ENCODE measurements at regions not wholly inside any gene's neighbourhood (a gene's known extent, or its start where the extent isn't known, plus 50 kb on each side); places are given as distances from the start of the nearest gene placed in this dataset.

DNA sequence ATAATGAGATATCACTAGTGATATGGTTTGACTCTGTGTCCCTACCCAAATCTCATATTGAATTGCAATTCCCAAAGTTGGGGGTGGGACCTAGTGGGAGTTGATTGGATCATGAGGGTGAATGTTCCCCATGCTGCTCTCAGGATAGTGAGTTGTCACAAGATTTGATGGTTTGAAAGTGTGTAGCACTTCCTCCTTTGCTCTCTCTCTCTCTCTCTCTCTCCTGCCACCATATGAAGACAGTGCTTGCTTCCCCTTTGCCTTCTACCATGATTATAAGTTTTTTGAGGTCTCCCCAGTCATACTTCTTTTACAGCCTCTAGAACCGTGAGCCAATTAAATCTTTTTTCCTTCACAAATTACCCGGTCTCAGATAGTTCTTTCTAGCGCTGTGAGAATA is 1002.0 kb upstream of the ADGRB3 start:
- DNase-seq, result no peak

DNA sequence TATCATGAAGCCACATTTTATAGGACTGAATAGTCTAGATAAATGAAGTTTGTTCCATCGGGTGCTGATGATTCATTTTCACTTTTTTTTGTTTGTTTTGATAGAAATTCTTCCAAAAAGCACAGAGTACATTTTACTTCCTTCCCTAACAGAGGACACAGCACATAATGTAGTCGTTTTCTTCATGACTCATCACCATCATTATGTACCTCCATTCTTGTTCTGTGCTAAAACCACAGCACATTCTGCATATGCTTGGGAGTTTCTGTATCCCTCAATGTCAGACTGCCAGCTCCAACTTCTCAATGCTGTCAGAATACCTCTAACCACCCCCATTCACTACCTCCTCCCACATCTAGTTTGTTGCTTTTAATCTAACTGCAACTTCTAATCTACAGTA is 1004.9 kb upstream of the ADGRB3 start:
- no peak for DNase-seq

DNA sequence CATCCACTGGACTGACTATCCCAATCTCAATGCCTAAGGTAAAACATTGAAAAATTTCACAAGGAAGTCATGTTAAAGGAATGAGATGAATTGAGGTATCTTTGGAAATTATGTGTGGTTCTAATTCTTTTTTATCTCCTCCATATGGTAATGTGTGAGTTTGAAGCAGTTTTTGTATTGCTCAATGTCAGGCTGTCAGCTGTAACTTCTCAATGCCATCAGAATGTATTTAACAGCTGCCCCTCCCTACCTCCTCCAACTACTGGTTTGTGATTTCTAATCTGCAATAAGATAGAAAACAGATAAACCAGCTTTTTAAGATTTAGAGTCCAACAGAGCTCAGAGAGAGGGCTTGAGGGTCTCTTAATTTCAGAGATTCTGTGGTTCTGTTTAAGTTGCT is 1005.8 kb upstream of the ADGRB3 start:
- no peak for DNase-seq

DNA sequence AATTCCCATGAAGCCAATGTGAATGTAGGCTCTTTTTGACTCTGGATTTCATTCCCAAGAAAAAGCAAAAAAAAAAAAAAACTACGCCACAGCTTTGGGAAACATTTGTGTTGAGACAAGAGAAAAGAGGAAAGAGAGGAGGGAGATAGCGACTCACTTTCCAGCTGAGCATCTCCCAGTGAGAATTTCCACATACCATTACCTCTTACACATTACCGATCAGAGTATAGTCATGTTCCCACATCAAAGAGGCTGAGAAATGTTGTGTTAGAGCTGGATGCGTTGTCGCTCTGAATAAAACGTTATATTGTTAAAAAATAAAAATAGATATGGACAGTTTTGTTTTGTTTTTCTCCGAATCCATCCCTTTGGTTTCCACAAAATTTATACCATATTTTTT is 1019.3 kb upstream of the ADGRB3 start:
- DNase-seq, result no peak

DNA sequence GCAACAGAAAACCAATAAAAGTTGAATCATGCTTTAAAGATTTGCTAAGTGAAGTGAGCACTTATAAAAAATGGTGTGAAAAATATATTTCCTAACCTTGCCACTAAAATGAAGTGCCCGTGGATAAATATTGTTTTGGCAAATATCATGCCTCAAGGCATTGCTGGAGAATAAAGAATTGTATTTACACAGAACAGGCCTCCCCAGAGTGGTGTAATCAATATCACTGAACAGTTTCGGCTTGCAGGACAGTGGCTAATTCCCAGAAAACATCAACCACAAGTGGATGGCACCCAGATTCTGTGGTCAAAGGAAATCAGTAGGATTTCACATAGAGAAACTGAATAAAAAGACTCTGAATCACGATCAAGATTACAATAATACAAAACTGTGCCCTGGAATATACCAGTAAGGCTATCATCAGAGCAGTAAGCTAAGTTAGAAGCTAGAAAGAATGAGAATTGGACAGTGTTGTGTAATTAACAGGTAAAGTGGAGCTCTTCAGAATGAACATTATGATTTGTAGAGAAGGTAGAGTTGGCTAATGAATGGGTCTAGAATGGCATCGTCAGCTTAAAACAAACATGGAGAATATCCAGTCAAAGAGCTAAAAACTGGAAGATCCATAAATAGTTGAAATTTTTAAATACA is 1026.9 kb upstream of the ADGRB3 start:
- no peak for DNase-seq

DNA sequence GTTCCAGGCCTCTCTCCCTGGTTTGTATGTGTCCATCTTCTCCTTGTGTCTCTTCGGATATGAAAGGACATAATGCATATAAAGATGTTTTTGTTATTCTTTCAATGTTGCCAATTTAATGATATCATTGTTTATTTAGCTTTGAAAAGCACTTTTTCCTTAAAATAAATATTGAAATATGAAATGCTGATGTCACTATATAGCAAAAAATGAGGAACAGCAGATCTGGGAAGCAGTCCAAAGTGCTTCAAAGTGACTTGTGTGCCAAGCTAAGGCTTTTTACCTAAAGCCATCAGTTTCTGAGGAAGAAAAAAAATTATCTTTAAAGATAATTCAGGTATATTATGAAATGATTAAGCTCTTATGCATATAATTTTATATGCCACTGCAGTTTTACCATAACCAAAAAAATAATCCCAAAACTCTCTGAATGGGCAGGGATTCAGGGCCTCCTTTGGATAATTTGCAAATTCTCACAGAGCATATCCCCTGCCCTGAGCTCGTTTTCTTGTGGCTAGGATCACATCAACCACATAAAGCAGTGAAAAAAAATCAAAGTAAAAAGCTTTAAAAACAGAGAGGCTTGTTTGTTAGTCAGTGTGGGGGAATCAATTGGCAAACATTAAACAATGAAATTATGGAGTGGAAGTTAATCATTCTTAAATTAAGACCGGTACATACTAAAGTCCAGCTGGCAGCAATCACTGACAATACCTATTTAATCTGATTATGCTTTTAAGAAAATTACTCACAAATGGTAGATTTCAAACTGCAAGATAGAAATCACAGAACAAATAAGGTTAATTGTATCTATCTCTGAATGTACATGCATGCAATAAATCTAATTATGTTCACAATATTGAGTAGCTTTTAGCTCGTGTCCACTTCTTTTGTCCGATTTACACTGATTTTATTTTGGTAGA is 1027.9 kb upstream of the ADGRB3 start:
- DNase-seq, result no peak

DNA sequence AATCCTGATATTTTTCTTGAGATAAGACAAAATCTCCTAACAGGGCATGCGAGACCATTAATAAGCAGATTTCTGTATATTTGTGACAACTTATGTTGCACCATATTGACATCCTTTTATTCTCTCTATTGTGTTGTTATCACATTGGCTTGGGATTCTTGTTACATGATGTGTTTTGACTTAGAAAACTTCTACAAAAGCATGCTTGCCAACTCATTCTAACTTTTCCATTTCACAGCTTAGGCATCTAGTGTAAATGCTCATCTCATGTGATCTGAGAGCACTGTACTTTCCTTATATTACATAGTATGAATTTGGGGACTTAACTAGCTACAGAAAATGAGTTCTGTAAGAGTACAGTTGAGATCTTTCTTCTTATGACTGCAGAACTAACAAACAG is 1040.7 kb upstream of the ADGRB3 start:
- DNase-seq, result no peak

DNA sequence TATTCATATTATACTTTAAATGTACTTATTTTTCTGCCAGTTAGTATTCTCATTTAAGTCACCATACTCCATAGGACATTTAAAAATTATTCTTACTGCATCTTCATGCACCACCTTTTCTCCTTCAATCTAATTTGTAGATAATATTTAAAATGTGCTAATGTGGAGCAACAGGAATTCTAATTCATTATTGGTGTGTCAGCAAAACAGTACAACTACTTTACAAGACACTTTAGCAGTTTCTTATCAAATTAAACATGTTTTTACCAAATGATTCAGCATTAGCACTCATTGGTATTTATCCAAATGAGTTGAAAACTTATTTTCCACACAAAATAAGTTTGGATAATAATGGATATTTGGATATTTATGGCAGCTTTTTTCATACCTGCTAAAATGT is 1041.8 kb upstream of the ADGRB3 start:
- no peak for DNase-seq

DNA sequence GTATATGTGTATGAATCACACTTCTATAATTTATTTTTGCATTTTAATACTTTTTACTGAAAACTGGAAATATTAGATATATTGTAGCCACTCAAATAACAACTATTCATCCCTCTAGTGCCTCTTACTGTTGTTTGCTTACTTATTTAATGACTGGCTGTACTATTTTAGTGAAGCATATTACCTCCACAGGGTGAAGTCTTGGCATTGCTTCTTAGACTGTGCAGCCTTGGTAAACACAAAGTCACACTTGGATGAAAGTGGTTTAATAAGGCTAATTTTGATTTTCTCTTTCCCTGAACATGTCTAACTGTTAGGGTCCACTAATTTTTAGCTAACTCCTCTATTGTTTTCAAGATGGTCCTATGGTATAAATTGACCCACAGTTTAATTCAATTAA is 1043.2 kb upstream of the ADGRB3 start:
- DNase-seq, result no peak

DNA sequence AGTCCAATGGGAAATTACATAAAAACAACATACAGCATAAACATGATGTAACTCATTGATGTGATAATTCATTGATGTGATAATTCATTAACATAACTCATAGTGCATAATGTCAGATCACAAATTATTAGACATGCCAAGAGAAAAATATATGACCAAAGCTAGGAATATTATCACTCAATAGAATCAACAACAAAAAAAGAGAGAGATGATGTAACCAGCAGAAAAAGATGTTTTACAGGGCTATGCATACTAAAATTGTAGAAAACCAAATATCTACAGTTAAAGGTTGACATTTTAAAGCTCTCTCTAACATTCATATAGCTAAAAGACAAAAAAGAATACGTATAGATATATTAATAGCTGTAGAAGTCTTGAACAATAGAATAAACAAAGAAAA is 1067.2 kb upstream of the ADGRB3 start:
- no peak for DNase-seq

DNA sequence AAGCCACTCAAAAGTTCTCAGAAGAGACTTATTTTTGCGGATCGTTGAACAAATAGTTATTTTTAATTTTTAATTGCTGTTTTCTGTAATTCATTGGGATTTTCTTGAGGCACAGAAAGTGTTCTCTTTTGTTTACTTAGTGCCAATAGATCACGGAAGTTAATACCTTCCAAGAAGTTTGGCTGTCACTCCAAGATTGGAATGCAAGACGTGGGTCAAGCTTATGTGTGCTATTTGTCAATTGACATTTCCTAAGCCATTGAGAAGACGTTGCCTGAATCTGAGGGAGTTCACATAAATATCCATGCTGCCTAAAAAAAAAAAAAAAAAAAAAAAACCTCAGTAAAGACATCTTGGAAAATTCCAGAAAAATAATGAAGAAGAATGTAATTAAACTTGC is 1071.4 kb upstream of the ADGRB3 start:
- no peak for DNase-seq

DNA sequence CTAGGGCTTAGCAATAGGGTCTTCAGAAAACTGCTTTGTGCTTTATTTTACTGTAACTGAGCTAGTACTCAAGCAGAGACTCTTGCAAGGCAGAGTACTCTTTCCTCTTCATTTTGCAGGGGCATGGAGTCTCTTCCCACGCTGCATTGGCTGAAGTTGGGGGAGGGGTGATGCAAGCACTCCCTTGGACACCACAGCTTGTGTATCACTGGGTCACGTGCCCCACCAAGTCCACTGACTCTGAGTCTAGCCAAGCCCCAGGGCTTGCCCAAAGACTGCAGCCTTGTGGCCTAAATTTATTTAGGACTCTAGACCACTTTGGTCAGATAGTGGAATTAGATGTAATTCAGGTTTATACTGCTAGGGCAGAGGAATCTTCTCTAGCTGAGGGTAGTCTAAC is 1075.0 kb upstream of the ADGRB3 start:
- DNase-seq, result no peak

DNA sequence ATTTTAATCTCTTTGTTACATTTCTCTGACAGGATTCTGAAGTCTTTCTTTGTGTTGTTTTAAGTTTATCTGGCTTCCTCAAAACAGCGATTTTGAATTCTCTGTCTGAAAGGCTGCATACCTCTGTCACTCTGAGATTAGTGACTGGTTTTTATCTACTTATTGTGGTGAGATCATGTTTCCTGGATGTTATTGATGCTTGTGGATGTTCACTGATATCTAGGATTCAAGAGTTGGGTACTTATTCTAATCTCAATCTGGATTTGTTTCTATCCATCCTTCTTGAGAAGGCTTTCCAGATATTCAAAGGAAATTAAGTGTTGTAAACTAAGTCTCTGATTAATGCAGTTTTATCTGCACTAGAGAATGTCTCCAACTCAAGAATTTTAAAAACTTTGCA is 1076.1 kb upstream of the ADGRB3 start:
- no peak for DNase-seq

DNA sequence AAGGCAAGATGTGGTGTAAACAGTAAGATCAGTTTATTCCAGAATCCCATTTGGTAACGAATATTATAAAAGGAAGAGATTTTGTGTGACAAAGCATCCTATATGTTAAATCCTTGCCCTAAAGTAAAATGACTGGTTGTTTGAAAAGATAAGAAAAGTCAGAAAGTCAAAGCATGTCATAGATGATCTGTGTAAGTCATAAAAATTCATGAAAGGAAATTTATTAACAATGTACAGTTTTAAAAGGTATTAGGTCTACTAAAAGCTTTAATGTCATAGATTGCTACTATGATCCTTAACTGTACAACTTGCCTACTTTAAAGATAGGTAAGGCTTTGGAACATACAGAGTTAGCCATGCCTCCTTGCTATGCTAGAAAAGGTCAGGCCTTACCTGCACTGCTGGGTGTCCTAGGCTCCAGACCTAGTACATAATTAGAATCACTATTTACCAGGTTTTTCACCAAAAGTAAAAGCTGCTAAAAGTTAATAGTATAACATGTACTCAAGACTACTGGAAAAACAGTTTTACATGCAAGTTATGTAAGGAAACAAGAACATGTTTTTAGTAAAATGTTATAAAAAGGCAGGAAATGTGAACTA is 1090.1 kb upstream of the ADGRB3 start:
- no peak for DNase-seq

DNA sequence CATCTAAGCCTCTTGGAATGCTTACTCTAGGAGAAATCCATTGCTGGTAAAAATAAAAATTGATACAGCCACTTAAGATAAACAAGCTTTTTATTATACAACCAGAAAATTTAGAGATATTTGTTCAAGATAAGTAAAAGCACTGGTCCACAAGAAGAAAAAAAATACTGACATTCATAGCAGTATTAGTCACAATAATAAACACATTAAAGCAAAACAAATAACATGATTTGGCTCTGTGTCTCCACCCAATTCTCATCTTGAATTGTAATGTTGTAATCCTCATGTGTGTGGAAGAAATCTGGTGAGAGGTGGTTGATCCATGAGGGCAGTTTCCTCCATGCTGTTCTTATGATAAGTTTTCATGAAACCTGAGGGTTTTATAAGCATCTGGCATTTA is 1093.5 kb upstream of the ADGRB3 start:
- no peak for DNase-seq

DNA sequence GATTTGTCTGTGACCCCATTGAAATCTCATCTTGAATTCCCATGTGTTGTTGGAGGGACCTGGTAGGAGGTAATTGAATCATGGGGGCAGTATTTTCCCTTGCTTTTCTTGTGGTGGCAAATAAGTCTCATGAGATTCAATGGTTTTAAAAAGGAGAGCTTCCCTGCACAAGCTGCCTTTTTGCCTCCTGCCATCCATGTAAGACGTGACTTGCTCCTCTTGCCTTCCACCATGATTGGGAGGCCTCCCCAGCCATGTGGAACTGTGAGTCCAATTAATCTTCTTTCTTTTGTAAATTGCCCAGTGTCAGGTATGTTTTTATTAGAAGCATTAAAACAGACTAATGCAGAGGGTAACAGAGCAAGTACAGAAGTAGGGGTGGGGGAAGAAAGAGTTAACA is 1097.0 kb upstream of the ADGRB3 start:
- no peak for DNase-seq

DNA sequence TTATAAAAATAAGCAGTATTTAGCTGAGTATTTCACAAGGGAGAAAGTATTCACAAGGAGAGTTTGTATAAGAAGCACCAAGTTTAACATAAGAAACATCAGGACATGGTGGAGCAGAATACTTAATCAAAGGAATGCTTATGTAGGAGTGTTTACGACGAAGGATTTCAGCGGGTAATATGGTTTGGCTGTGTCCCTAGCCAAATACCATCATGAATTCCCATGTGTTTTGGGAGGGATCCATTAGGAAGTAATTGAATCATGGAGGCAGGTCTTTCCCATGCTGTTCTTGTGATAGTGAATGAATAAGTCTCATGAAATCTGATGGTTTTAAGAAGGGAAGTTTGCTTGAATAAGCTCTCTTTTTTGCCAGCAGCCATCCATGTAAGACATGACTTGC is 1099.1 kb upstream of the ADGRB3 start:
- no peak for DNase-seq

DNA sequence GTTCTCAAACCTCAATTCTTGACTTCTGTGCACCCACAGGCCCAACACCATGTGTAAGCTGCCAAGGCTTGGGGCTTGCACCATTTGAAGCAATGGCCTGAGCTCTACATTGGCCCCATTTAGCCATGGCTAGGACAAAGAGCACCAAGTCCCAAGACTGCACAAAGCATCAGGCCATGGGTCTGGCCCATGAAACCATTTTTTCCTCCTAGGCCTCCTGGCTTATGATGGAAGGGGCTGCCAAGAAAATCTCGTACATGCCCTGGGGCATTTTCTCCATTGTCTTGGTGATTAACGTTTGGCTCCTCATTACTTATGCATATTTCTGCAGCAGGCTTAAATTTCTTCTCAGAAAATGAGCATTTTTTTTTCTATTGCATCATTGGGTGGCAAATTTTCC is 1128.7 kb upstream of the ADGRB3 start:
- DNase-seq, result no peak

DNA sequence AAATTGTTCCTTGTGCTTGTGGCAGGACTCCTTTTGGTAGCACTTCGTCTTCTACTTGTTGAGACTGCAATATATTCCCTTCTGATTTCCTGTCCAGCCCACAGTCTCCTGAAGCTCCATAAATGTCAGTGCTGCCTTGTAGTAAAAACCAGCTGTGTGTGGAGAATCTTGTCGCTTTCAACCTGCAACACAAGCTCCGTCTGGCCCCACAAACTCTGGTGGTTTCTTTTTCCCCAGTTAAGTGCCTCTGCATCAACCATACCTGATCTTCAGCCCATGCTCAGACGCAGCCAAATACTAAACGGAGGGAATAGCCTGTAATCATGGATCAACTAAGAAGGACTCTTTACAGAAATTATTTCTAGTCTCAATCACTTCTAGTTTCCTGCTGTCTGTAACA is 1133.3 kb upstream of the ADGRB3 start:
- DNase-seq, result no peak

DNA sequence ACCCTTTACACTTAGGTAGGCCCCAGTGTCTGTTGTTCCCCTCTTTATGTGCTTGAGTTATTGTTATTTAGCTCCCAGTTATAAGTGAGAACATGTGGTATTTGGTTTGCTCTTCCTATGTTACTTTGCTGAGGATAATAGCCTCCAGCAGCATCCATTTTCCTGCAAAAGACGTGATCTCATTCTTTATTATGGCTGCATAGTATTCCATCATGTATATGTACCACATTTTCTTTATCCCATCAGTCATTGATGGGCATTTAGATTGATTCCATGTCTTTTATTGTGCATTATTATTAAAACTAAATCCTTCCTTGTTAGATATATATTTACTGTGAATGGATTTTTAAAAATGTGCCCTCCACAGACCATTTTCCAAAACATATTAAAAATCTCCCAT is 1137.3 kb upstream of the ADGRB3 start:
- DNase-seq, result no peak

DNA sequence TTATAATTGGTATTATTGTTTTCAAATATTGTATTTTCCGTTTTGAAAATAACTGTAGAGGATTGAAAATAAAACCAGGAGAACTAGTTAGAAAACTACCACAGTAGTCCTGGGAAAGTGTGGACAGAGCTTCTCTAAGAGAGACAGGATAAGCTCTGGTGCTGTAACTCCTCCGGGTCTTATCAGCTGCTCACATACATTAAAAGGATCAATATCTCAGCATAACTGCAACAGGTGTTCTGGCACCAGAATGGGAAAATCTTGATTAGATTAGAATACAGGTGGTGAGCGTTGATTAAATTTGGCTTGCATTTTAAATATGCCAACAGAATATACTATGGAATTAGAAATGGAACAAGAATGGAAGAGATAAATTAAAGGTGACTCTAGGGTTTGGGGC is 1138.9 kb upstream of the ADGRB3 start:
- DNase-seq, result no peak

DNA sequence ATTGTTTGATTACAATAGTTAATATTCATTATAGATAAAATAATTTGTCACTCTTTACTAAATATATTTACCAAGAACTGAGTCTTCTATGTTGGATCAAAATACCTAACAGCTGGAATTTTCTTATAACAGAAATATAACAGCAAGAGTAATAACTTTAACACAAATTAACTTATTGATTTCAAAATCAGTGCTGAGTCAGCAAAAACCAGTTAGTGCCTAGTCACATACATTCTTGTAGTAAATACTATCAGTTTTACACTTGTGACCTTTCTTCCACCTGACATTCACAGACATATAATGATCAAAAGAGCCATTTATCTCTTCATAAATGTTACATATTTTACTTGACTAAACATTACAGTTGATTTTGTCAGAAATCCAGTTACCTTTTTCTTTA is 1141.4 kb upstream of the ADGRB3 start:
- DNase-seq, result no peak

DNA sequence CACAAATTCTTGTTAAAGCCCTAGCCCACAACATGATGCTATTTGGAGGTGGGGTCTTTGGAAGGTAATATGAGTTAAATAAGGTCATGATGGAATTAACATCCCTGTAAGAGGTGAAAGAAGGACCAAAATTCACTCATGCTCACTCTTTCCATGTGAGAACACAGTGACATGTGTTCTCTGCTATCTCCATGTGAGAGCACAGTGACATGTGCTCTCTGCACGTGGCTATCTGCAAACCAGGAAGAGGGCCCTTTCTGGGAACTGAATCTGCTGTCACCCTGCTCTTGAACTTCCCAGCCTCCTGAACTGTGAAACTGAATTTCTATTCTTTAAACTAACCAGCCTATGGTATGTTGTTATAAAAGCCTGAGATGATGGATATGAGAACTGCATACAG is 1159.4 kb upstream of the ADGRB3 start:
- DNase-seq, result no peak

DNA sequence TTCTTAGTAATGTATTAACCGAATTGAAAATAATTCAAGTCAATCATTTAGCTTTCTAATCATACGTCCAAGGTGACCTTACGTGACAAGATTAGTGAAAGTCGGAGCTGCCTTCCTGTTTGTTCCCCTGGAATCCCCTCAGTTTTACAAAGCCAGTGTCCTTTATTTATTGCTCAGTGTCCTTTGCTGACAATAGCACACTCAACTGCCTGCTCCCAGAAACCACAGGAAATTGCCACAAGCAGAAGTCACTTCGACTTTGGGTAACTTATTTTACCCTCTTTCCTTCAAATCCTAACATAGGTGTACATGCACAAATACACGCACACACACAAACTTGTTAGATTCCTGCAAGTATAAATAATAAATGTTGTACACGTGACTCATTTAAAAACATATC is 1167.7 kb upstream of the ADGRB3 start:
- no peak for DNase-seq

Data from GF-D8 (cell line).